CD14-positive monocyte (primary cell): ENCODE measurements at regions not wholly inside any gene's neighbourhood (a gene's known extent, or its start where the extent isn't known, plus 50 kb on each side); places are given as distances from the start of the nearest gene placed in this dataset.

ENCODE experiments used
- DNase-seq, 3 donors: peaks; one replicate each; pipeline ENCODE4 v3.0.0-alpha.2; 2011 to 2022
- H2AFZ ChIP-seq: 2 replicates; pipeline ENCODE4 v1.6.0; 2012; ENCODE audit warnings: mild to moderate bottlenecking, low read depth, low read length, inconsistent platforms; ENCODE audit not compliant: insufficient read depth, poor library complexity, severe bottlenecking
- H3K27ac ChIP-seq, 2 donors: 1 replicate in 1 of 2; 2 replicates in 1 of 2; pipeline ENCODE4 v1.5.1; 2012 to 2013; ENCODE audit warnings: low read length in 2 of 2, control low read depth in 1 of 2, inconsistent platforms in 1 of 2, low read depth in 1 of 2, mild to moderate bottlenecking in 1 of 2
- H3K27me3 ChIP-seq, 2 donors: one replicate each; pipeline versions ENCODE4 v1.6.0 to v1.6.1; 2011 to 2013; ENCODE audit warnings: low read length in 2 of 2; ENCODE audit not compliant: control insufficient read depth in 2 of 2, insufficient read depth in 2 of 2
- H3K36me3 ChIP-seq, 2 donors: replicated peaks in 1 of 2; 1 replicate in 1 of 2; 2 replicates in 1 of 2; pipeline versions ENCODE4 v1.5.1 to v1.6.1; 2012 to 2013; ENCODE audit warnings: low read length in 2 of 2, control low read depth in 1 of 2, inconsistent platforms in 1 of 2, mild to moderate bottlenecking in 1 of 2; ENCODE audit not compliant: insufficient read depth in 2 of 2, control insufficient read depth in 1 of 2
- H3K4me1 ChIP-seq, 2 donors: 1 replicate in 1 of 2; 2 replicates in 1 of 2; pipeline versions ENCODE4 v1.5.1 to v1.6.1; 2012 to 2013; ENCODE audit warnings: low read length in 2 of 2, control low read depth in 1 of 2, inconsistent platforms in 1 of 2, mild to moderate bottlenecking in 1 of 2, moderate library complexity in 1 of 2; ENCODE audit not compliant: insufficient read depth in 2 of 2, control insufficient read depth in 1 of 2
- H3K4me2 ChIP-seq: replicated peaks from 2 replicates; pipeline ENCODE3; 2012; ENCODE audit warnings: low read length, moderate library complexity, mild to moderate bottlenecking; ENCODE audit not compliant: poor library complexity, severe bottlenecking; ENCODE audit errors: extremely low read depth
- H3K4me3 ChIP-seq, 3 experiments: fragments of 200-600 bp in 1 of 3; sonication (generic) in 1 of 3; replicated peaks in 1 of 3; 1 replicate in 2 of 3; 2 replicates in 1 of 3; pipeline ENCODE4 v1.5.1; 2011 to 2013; ENCODE audit warnings: low read length in 3 of 3, mild to moderate bottlenecking in 3 of 3, control low read depth in 2 of 3, low read depth in 2 of 3, inconsistent platforms in 1 of 3, moderate library complexity in 1 of 3
- H3K79me2 ChIP-seq: 2 replicates; pipeline ENCODE4 v1.6.0; 2012; ENCODE audit warnings: mild to moderate bottlenecking, control low read depth, inconsistent platforms, low read length, moderate library complexity; ENCODE audit not compliant: insufficient read depth
- H3K9ac ChIP-seq: 2 replicates; pipeline ENCODE4 v1.6.0; 2017; ENCODE audit warnings: low read length, mild to moderate bottlenecking; ENCODE audit not compliant: insufficient read depth, poor library complexity, severe bottlenecking
- H3K9me3 ChIP-seq, 2 donors: replicated peaks in 1 of 2; 1 replicate in 1 of 2; 2 replicates in 1 of 2; pipeline versions ENCODE4 v1.5.1 to v1.6.1; 2012 to 2013; ENCODE audit warnings: low read length in 2 of 2, control low read depth in 1 of 2; ENCODE audit not compliant: control insufficient read depth in 1 of 2, insufficient read depth in 1 of 2
- H4K20me1 ChIP-seq: 2 replicates; pipeline ENCODE4 v1.6.0; 2012; ENCODE audit warnings: mild to moderate bottlenecking, low read length, control low read depth, moderate library complexity; ENCODE audit not compliant: insufficient read depth
- H3K27ac Mint-ChIP-seq, 7 donors: one replicate each; pipeline ENCODE4 v1.8.0; 2020; ENCODE audit warnings: mild to moderate bottlenecking in 7 of 7, mixed read lengths in 7 of 7, moderate library complexity in 6 of 7, inconsistent platforms in 2 of 7
- H3K27me3 Mint-ChIP-seq, 3 donors: one replicate each; pipeline ENCODE4 v1.8.0; 2021 to 2022; ENCODE audit warnings: low read depth in 3 of 3, mild to moderate bottlenecking in 3 of 3, mixed read lengths in 3 of 3, moderate library complexity in 3 of 3, inconsistent platforms in 1 of 3
- H3K36me3 Mint-ChIP-seq, 2 donors: one replicate each; pipeline ENCODE4 v1.8.0; 2020; ENCODE audit warnings: mixed read lengths in 2 of 2, inconsistent platforms in 1 of 2, mild to moderate bottlenecking in 1 of 2
- H3K4me1 Mint-ChIP-seq: one replicate; pipeline ENCODE4 v1.8.0; 2020; ENCODE audit warnings: mild to moderate bottlenecking, mixed read lengths
- H3K4me3 Mint-ChIP-seq, 2 donors: one replicate each; pipeline ENCODE4 v1.8.0; 2020; ENCODE audit warnings: mild to moderate bottlenecking in 2 of 2, mixed read lengths in 2 of 2, moderate library complexity in 1 of 2
- H3K9me3 Mint-ChIP-seq, 7 donors: one replicate each; pipeline ENCODE4 v1.8.0; 2020 to 2022; ENCODE audit warnings: mixed read lengths in 7 of 7, mild to moderate bottlenecking in 6 of 7, moderate library complexity in 6 of 7, inconsistent platforms in 2 of 7
- WGBS: methylation state at CpG from one replicate; pipeline ENCODE4 v1.1.5; 2013; ENCODE audit warnings: missing lambda C conversion rate; ENCODE audit not compliant: insufficient coverage; 5-methylcytosine and 5-hydroxymethylcytosine counted together
- intact Hi-C, 2 donors: fragments of 100-400 bp; cut with micrococcal nuclease; formaldehyde crosslinking; loops; one replicate each; pipeline versions ENCODE4 v1.15.0 to v1.15.1; 2023
- TF ChIP-seq, protein P1 (sequence below): fragments of 200-600 bp; IDR thresholded peaks from one replicate; pipeline ENCODE4 v1.8.0; 2022; ENCODE audit warnings: antibody characterized with exemption, mild to moderate bottlenecking

- no peak overlapping the region for H3K9ac ChIP-seq
- H2AFZ ChIP-seq: no peak overlapping the region
- no peaks in the 10 kb centered on the region for H3K4me1 ChIP-seq
- no peak overlapping the region for H3K4me2 ChIP-seq
- Mint-ChIP-seq H3K36me3 (no peaks in the 10 kb centered on the region), H3K27me3 (peaks cover 0 to 7% (median 3%) of the 10 kb centered on the region in 3 donors), H3K27ac (no peak overlapping the region), H3K4me3 (no peak overlapping the region), H3K9me3 (peaks cover 0 to 2% (median 0%) of the 10 kb centered on the region in 7 donors), H3K4me1 (peaks cover 6% of the 10 kb centered on the region)
- H3K36me3 ChIP-seq: no peaks in the 10 kb centered on the region
- no peaks in the 10 kb centered on the region for H3K79me2 ChIP-seq
- H4K20me1 ChIP-seq: no peaks in the 10 kb centered on the region
- H3K9me3 ChIP-seq: no peaks in the 10 kb centered on the region
- no peak for DNase-seq
- no peak overlapping the region for H3K27ac ChIP-seq
- H3K4me3 ChIP-seq: no peak overlapping the region
- intact Hi-C loops: no loop called here
- 100% methylated on average over 4 of the region's 7 CpGs for WGBS
- no peaks in the 10 kb centered on the region for H3K27me3 ChIP-seq
- TF ChIP-seq, protein P1, sequence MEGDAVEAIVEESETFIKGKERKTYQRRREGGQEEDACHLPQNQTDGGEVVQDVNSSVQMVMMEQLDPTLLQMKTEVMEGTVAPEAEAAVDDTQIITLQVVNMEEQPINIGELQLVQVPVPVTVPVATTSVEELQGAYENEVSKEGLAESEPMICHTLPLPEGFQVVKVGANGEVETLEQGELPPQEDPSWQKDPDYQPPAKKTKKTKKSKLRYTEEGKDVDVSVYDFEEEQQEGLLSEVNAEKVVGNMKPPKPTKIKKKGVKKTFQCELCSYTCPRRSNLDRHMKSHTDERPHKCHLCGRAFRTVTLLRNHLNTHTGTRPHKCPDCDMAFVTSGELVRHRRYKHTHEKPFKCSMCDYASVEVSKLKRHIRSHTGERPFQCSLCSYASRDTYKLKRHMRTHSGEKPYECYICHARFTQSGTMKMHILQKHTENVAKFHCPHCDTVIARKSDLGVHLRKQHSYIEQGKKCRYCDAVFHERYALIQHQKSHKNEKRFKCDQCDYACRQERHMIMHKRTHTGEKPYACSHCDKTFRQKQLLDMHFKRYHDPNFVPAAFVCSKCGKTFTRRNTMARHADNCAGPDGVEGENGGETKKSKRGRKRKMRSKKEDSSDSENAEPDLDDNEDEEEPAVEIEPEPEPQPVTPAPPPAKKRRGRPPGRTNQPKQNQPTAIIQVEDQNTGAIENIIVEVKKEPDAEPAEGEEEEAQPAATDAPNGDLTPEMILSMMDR: no peak
These were observed 95.9 kb upstream of the SCG2 start for GRCh38 chr2:223697892-223698645.

- H3K9me3 Mint-ChIP-seq: peaks cover 0 to 2% (median 0%) of the 10 kb centered on the region in 7 donors
- no peak overlapping the region for H3K4me3 Mint-ChIP-seq
- no peaks in the 10 kb centered on the region for H3K79me2 ChIP-seq
- intact Hi-C loops: no loop called here
- DNase-seq: no peak
- no peaks in the 10 kb centered on the region for H3K36me3 ChIP-seq
- H3K4me1 ChIP-seq: no peaks in the 10 kb centered on the region
- no peak overlapping the region for H2AFZ ChIP-seq
- TF ChIP-seq, protein P1: no peak
- H3K9me3 ChIP-seq: no peaks in the 10 kb centered on the region
- no CpG with 5 or more reads among the region's 2 CpGs for WGBS
- no peaks in the 10 kb centered on the region for H4K20me1 ChIP-seq
- H3K9ac ChIP-seq: no peak overlapping the region
- H3K27me3 ChIP-seq: no peaks in the 10 kb centered on the region
- no peak overlapping the region for H3K4me3 ChIP-seq
- peaks cover 6% of the 10 kb centered on the region for H3K4me1 Mint-ChIP-seq
- no peak overlapping the region for H3K27ac Mint-ChIP-seq
- peaks cover 0 to 7% (median 2%) of the 10 kb centered on the region in 3 donors for H3K27me3 Mint-ChIP-seq
- no peak overlapping the region for H3K27ac ChIP-seq
- no peaks in the 10 kb centered on the region for H3K36me3 Mint-ChIP-seq
- H3K4me2 ChIP-seq: no peak overlapping the region
These were observed 95.2 kb upstream of the SCG2 start for GRCh38 chr2:223697316-223697891.
